ENCODE measurements at regions not wholly inside any gene's neighbourhood (a gene's known extent, or its start where the extent isn't known, plus 50 kb on each side); places are given as distances from the start of the nearest gene placed in this dataset.

DNA sequence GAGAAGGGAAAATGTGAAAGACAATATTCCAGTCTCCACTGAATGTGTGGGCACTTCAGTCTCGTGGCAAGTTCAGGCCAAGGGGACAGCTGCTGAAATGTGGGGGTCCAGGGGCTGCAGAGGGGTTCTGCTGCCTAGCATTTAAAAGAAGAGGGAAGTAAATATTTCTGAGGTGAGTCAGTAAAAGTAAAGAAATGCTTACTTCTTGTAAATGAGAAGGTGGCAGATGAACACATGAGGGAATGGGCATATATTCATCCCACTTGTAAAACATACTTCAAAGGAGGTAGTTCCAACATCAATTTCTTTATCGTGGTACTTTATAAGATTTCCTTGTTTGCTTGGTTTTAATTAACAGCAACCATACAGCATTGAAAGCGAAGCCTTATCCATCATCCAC, 63.1 kb upstream of the HIVEP3 start:
- H3K4me3 ChIP-seq (replicated peaks; ENCODE audit: low read depth, low read length) = no peak overlapping the region
- TF ChIP-seq, protein P1, sequence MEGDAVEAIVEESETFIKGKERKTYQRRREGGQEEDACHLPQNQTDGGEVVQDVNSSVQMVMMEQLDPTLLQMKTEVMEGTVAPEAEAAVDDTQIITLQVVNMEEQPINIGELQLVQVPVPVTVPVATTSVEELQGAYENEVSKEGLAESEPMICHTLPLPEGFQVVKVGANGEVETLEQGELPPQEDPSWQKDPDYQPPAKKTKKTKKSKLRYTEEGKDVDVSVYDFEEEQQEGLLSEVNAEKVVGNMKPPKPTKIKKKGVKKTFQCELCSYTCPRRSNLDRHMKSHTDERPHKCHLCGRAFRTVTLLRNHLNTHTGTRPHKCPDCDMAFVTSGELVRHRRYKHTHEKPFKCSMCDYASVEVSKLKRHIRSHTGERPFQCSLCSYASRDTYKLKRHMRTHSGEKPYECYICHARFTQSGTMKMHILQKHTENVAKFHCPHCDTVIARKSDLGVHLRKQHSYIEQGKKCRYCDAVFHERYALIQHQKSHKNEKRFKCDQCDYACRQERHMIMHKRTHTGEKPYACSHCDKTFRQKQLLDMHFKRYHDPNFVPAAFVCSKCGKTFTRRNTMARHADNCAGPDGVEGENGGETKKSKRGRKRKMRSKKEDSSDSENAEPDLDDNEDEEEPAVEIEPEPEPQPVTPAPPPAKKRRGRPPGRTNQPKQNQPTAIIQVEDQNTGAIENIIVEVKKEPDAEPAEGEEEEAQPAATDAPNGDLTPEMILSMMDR (IDR thresholded peaks at IDR 0.05; ENCODE audit: low read depth, low read length, missing control alignments) = no peak
- no peak for DNase-seq (ENCODE audit: extremely low read depth, low read depth)

DNA sequence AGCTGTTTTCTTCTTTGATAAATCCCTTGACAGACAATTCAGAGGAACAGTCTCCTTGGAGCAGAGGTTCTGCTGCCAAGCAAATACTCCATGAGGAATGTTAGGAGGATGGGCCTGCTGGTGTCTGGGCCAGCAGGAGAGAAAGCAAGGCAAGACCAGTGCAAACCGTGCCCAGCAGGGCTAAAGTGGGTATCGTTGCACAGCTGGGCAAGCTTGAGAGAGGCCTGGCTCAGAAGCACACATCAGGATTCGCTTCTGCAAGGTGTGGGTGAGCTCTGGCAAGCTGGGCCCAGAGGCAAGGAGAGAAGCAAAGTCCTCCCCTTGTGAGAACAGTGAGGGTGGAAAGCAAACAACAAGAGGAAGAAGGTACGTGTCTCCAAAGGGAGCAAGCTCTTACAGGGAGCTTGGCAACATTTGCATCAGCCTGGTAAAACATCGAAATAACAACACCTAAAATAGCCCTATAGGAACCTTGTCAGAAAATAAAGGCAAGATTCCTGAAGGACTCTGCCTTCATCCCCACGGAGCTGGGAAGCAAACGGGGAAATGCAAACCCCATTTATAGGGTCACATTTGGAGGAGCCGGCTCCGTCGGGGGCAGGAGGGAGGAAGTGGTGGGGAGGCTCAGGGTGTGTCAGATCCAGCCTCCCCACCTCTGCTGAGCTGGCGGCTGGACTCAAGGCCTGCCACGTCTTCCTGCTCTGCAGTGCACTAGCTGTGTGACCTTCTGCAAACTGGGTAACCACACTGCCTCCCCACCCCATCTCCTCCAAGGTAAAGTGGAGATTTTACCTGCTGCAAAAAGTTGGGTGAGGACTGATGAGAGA, 62.3 kb upstream of the HIVEP3 start:
- TF ChIP-seq, protein P1 (IDR thresholded peaks at IDR 0.05; ENCODE audit: low read depth, low read length, missing control alignments) = no peak
- no peak for DNase-seq (ENCODE audit: extremely low read depth, low read depth)
- H3K4me3 ChIP-seq (replicated peaks; ENCODE audit: low read depth, low read length) = no peak overlapping the region

DNA sequence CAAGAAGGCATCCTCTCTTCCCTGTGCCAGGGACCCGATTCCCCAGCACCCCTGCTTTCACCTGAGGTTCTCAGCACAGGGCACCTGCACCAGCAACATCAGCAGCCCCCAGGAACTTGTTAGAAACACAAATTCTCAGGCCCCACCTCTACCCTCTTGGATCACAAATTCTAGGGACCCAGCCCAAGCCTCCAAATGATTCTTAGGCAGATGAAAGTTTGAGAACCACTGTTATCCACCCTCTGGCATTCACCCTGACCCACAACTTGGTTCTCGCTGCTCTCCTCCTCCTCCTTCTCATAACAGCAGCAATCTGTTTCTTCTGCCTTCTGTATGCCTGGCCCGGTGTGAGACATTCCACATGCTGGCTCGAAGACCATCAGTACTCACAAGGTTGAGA, 60.3 kb upstream of the HIVEP3 start:
- H3K4me3 ChIP-seq (replicated peaks; ENCODE audit: low read depth, low read length) = no peak overlapping the region
- DNase-seq (ENCODE audit: extremely low read depth, low read depth) = no peak
- TF ChIP-seq, protein P1 (IDR thresholded peaks at IDR 0.05; ENCODE audit: low read depth, low read length, missing control alignments) = no peak

DNA sequence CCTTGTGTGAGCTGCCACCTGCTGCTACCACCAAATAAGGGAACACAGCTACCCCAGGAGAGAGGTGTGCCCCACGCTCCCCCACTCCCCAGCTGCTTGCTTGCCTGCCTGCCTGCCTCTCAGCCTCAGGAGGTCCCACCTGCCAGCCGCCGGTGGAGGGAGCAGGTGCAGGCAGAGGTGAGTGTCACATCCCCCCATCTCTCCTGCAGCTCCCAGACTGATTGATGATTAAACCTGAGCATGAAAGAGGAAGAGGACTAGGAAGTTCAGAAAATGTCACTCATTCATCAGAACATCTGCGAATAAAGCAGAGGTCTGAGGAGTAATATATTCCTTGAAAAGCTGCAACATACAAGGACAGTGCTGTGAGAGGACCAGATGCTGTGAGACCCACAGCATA, 58.6 kb upstream of the HIVEP3 start:
- H3K4me3 ChIP-seq (replicated peaks; ENCODE audit: low read depth, low read length) = no peak overlapping the region
- no peak for DNase-seq (ENCODE audit: extremely low read depth, low read depth)
- TF ChIP-seq, protein P1 (IDR thresholded peaks at IDR 0.05; ENCODE audit: low read depth, low read length, missing control alignments) = no peak

DNA sequence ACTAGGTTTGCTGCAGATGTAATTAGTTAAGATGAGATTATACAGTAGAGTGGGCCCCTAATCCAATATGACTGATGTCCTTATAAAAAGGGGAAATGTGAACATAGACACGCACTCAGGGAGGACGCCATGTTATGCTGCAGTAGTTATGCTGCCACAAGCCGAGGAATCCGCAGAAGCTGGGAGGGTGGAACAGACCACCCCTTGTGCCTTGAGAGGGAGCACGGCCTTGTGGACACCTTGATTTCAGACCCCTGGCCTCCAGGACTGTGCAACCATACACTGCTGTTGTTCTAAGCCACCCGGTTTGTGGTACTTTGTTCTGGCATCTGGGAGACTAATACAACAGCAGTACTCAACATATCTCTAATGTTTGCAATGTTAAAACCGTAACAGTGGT, 57.9 kb upstream of the HIVEP3 start:
- TF ChIP-seq, protein P1 (IDR thresholded peaks at IDR 0.05; ENCODE audit: low read depth, low read length, missing control alignments) = no peak
- H3K4me3 ChIP-seq (replicated peaks; ENCODE audit: low read depth, low read length) = no peak overlapping the region

DNA sequence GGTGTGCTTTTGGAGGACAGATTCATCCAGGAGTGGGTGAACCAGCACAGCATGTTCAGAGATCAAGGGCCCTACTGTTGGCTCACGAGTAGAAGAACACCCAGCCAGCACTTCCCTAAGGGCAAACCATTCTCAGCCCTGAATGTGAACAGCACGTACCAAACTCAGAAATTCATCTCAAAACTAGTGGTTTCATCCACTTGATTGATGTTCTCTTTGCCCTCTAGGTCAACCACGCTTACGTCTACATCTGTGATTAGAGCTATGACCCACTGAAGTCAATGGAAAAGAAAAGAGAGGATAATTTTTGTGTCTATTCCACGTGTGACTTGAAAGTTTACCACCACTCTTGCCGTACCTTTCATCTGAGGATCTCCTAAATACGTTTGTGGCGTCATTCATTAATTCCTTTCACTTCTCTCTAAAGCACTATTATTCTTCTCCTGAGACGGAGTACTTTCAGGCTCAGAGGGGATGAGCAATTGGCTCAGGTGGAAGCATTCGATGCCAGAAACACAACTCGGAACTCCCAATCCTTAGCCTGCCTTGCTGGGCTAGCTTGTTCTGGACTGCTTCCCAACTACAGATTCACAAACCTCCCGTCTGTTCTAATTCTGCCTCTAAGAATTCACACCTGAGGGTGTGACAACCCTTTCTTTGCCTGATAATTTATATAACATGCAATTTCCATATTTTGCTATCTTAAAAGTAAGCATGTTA, 57.3 kb upstream of the HIVEP3 start:
- no peak overlapping the region for H3K4me3 ChIP-seq (replicated peaks; ENCODE audit: low read depth, low read length)
- DNase-seq (ENCODE audit: extremely low read depth, low read depth) = no peak
- TF ChIP-seq, protein P1 (IDR thresholded peaks at IDR 0.05; ENCODE audit: low read depth, low read length, missing control alignments) = no peak

More for the DNA sequence above, 57.9 kb upstream of the HIVEP3 start:
- no peak for DNase-seq (ENCODE audit: extremely low read depth, low read depth)

All from HFF-Myc (cell line).